ENCODE measurements at regions not wholly inside any gene's neighbourhood (a gene's known extent, or its start where the extent isn't known, plus 50 kb on each side); places are given as distances from the start of the nearest gene placed in this dataset.

DNA sequence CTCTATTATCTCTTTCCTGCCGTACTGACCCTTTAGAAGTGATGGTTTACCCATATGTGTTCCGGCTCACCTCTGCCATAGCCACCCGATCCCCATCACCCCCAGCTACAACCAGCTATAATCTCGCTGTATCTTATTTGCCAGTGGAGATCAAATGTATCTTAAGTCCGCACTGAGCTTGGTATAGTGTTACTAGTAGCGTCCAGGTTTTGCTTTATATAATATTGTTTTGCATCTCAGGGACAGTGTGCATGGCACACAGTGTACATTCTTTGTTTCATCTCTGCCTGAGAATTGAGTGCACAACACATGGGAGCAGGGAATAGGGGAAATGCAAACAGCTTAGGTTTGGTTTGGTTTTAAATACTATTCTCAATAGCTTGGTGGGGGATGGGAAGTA, 135.8 kb upstream of the SNX2 start:
- Histone ChIP-seq H3K79me2 (ENCODE audit: control insufficient read depth, insufficient read depth, low read length) (no peaks in the 10 kb centered on the region), H3K4me1 (ENCODE audit: control insufficient read depth, extremely low read depth, insufficient read depth, low read length) (no peaks in the 10 kb centered on the region), H3K9me1 (ENCODE audit: control insufficient read depth, extremely low read depth, insufficient read depth, low read length) (no peaks in the 10 kb centered on the region), H3K27ac (ENCODE audit: control insufficient read depth, insufficient read depth, low read length) (no peak overlapping the region), H3K4me2 (ENCODE audit: control insufficient read depth, extremely low read depth, insufficient read depth, low read depth, low read length) (no peak overlapping the region), H2AFZ (ENCODE audit: control insufficient read depth, low read length) (no peak overlapping the region), H4K20me1 (ENCODE audit: control insufficient read depth, extremely low read depth, insufficient read depth, low read length) (no peaks in the 10 kb centered on the region), H3K9me3 (ENCODE audit: control insufficient read depth, low read depth, low read length) (no peaks in the 10 kb centered on the region), H3K4me3 (ENCODE audit: control insufficient read depth in 2 of 3, extremely low read depth in 1 of 3, insufficient read depth in 2 of 3, low read depth in 1 of 3, low read length in 3 of 3) (no peak overlapping the region), H3K9ac (ENCODE audit: control insufficient read depth, extremely low read depth, insufficient read depth, low read length) (no peak overlapping the region), H3K36me3 (ENCODE audit: control insufficient read depth in 2 of 2, extremely low read depth in 1 of 2, insufficient read depth in 2 of 2, low read length in 2 of 2) (no peaks in the 10 kb centered on the region), H3K27me3 (ENCODE audit: control insufficient read depth, extremely low read depth, insufficient read depth, low read length) (no peaks in the 10 kb centered on the region)
- dilution Hi-C loops (cut with MboI; ENCODE audit: extremely low pct_ligation_motif_present, low sequenced_read_pairs): no loop called here
- DNase-seq (ENCODE audit: low read depth, low spot score) (no peak), FAIRE-seq (no peak)
- TF ChIP-seq, protein P1, sequence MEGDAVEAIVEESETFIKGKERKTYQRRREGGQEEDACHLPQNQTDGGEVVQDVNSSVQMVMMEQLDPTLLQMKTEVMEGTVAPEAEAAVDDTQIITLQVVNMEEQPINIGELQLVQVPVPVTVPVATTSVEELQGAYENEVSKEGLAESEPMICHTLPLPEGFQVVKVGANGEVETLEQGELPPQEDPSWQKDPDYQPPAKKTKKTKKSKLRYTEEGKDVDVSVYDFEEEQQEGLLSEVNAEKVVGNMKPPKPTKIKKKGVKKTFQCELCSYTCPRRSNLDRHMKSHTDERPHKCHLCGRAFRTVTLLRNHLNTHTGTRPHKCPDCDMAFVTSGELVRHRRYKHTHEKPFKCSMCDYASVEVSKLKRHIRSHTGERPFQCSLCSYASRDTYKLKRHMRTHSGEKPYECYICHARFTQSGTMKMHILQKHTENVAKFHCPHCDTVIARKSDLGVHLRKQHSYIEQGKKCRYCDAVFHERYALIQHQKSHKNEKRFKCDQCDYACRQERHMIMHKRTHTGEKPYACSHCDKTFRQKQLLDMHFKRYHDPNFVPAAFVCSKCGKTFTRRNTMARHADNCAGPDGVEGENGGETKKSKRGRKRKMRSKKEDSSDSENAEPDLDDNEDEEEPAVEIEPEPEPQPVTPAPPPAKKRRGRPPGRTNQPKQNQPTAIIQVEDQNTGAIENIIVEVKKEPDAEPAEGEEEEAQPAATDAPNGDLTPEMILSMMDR (optimal IDR thresholded peaks at IDR 0.05 in 1 of 3, IDR thresholded peaks at IDR 0.05 in 1 of 3, conservative IDR thresholded peaks at IDR 0.05 in 1 of 3; ENCODE audit: extremely low read depth in 1 of 3, insufficient read depth in 2 of 3, low read length in 3 of 3): no peak
- TF ChIP-seq EZH2 (IDR thresholded peaks at IDR 0.05; ENCODE audit: low read length): no peak

DNA sequence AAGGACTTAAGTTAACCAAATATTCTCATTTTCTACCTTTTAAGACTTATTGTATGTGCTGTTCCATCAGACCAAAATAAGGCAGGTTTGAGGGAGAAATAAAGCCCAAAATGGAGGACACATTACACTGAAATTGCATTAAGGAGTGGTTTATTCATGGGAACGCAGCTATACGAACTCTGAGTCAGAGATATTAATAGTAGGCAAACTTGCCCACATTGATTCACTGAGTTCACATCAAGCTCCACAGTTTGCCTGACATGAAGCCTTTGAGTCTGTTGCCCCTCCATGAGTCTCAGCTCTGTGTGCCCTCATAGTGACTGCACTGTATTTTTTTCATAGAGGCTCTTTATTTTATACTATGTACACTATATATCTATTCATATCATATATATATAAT, 135.0 kb upstream of the SNX2 start:
- dilution Hi-C loops (cut with MboI; ENCODE audit: extremely low pct_ligation_motif_present, low sequenced_read_pairs): no loop called here
- TF ChIP-seq EZH2 (IDR thresholded peaks at IDR 0.05; ENCODE audit: low read length): no peak
- TF ChIP-seq, protein P1 (optimal IDR thresholded peaks at IDR 0.05 in 1 of 3, IDR thresholded peaks at IDR 0.05 in 1 of 3, conservative IDR thresholded peaks at IDR 0.05 in 1 of 3; ENCODE audit: extremely low read depth in 1 of 3, insufficient read depth in 2 of 3, low read length in 3 of 3): no peak
- no peak for DNase-seq (ENCODE audit: low read depth, low spot score)
- FAIRE-seq: no peak
- H3K27ac ChIP-seq (ENCODE audit: control insufficient read depth, insufficient read depth, low read length): no peak overlapping the region
- no peak overlapping the region for H2AFZ ChIP-seq (ENCODE audit: control insufficient read depth, low read length)
- H3K79me2 ChIP-seq (ENCODE audit: control insufficient read depth, insufficient read depth, low read length): no peaks in the 10 kb centered on the region
- H3K4me2 ChIP-seq (ENCODE audit: control insufficient read depth, extremely low read depth, insufficient read depth, low read depth, low read length): no peak overlapping the region
- no peak overlapping the region for H3K9ac ChIP-seq (ENCODE audit: control insufficient read depth, extremely low read depth, insufficient read depth, low read length)
- no peaks in the 10 kb centered on the region for H3K9me1 ChIP-seq (ENCODE audit: control insufficient read depth, extremely low read depth, insufficient read depth, low read length)
- no peaks in the 10 kb centered on the region for H3K36me3 ChIP-seq (ENCODE audit: control insufficient read depth in 2 of 2, extremely low read depth in 1 of 2, insufficient read depth in 2 of 2, low read length in 2 of 2)
- no peaks in the 10 kb centered on the region for H3K9me3 ChIP-seq (ENCODE audit: control insufficient read depth, low read depth, low read length)
- no peak overlapping the region for H3K4me3 ChIP-seq (ENCODE audit: control insufficient read depth in 2 of 3, extremely low read depth in 1 of 3, insufficient read depth in 2 of 3, low read depth in 1 of 3, low read length in 3 of 3)
- no peaks in the 10 kb centered on the region for H4K20me1 ChIP-seq (ENCODE audit: control insufficient read depth, extremely low read depth, insufficient read depth, low read length)
- H3K4me1 ChIP-seq (ENCODE audit: control insufficient read depth, extremely low read depth, insufficient read depth, low read length): no peaks in the 10 kb centered on the region
- H3K27me3 ChIP-seq (ENCODE audit: control insufficient read depth, extremely low read depth, insufficient read depth, low read length): no peaks in the 10 kb centered on the region
